CD14-positive monocyte (primary cell): ENCODE measurements at regions not wholly inside any gene's neighbourhood (a gene's known extent, or its start where the extent isn't known, plus 50 kb on each side); places are given as distances from the start of the nearest gene placed in this dataset.

Experiments used
- DNase-seq, 3 donors: peaks; one replicate each; pipeline ENCODE4 v3.0.0-alpha.2; 2011 to 2022
- H2AFZ ChIP-seq: 2 replicates; pipeline ENCODE4 v1.6.0; 2012; ENCODE audit warnings: mild to moderate bottlenecking, low read depth, low read length, inconsistent platforms; ENCODE audit not compliant: insufficient read depth, poor library complexity, severe bottlenecking
- H3K27ac ChIP-seq, 2 donors: 1 replicate in 1 of 2; 2 replicates in 1 of 2; pipeline ENCODE4 v1.5.1; 2012 to 2013; ENCODE audit warnings: low read length in 2 of 2, control low read depth in 1 of 2, inconsistent platforms in 1 of 2, low read depth in 1 of 2, mild to moderate bottlenecking in 1 of 2
- H3K27me3 ChIP-seq, 2 donors: one replicate each; pipeline versions ENCODE4 v1.6.0 to v1.6.1; 2011 to 2013; ENCODE audit warnings: low read length in 2 of 2; ENCODE audit not compliant: control insufficient read depth in 2 of 2, insufficient read depth in 2 of 2
- H3K36me3 ChIP-seq, 2 donors: replicated peaks in 1 of 2; 1 replicate in 1 of 2; 2 replicates in 1 of 2; pipeline versions ENCODE4 v1.5.1 to v1.6.1; 2012 to 2013; ENCODE audit warnings: low read length in 2 of 2, control low read depth in 1 of 2, inconsistent platforms in 1 of 2, mild to moderate bottlenecking in 1 of 2; ENCODE audit not compliant: insufficient read depth in 2 of 2, control insufficient read depth in 1 of 2
- H3K4me1 ChIP-seq, 2 donors: 1 replicate in 1 of 2; 2 replicates in 1 of 2; pipeline versions ENCODE4 v1.5.1 to v1.6.1; 2012 to 2013; ENCODE audit warnings: low read length in 2 of 2, control low read depth in 1 of 2, inconsistent platforms in 1 of 2, mild to moderate bottlenecking in 1 of 2, moderate library complexity in 1 of 2; ENCODE audit not compliant: insufficient read depth in 2 of 2, control insufficient read depth in 1 of 2
- H3K4me2 ChIP-seq: replicated peaks from 2 replicates; pipeline ENCODE3; 2012; ENCODE audit warnings: low read length, moderate library complexity, mild to moderate bottlenecking; ENCODE audit not compliant: poor library complexity, severe bottlenecking; ENCODE audit errors: extremely low read depth
- H3K4me3 ChIP-seq, 3 experiments: fragments of 200-600 bp in 1 of 3; sonication (generic) in 1 of 3; replicated peaks in 1 of 3; 1 replicate in 2 of 3; 2 replicates in 1 of 3; pipeline ENCODE4 v1.5.1; 2011 to 2013; ENCODE audit warnings: low read length in 3 of 3, mild to moderate bottlenecking in 3 of 3, control low read depth in 2 of 3, low read depth in 2 of 3, inconsistent platforms in 1 of 3, moderate library complexity in 1 of 3
- H3K79me2 ChIP-seq: 2 replicates; pipeline ENCODE4 v1.6.0; 2012; ENCODE audit warnings: mild to moderate bottlenecking, control low read depth, inconsistent platforms, low read length, moderate library complexity; ENCODE audit not compliant: insufficient read depth
- H3K9ac ChIP-seq: 2 replicates; pipeline ENCODE4 v1.6.0; 2017; ENCODE audit warnings: low read length, mild to moderate bottlenecking; ENCODE audit not compliant: insufficient read depth, poor library complexity, severe bottlenecking
- H3K9me3 ChIP-seq, 2 donors: replicated peaks in 1 of 2; 1 replicate in 1 of 2; 2 replicates in 1 of 2; pipeline versions ENCODE4 v1.5.1 to v1.6.1; 2012 to 2013; ENCODE audit warnings: low read length in 2 of 2, control low read depth in 1 of 2; ENCODE audit not compliant: control insufficient read depth in 1 of 2, insufficient read depth in 1 of 2
- H4K20me1 ChIP-seq: 2 replicates; pipeline ENCODE4 v1.6.0; 2012; ENCODE audit warnings: mild to moderate bottlenecking, low read length, control low read depth, moderate library complexity; ENCODE audit not compliant: insufficient read depth
- H3K27ac Mint-ChIP-seq, 7 donors: one replicate each; pipeline ENCODE4 v1.8.0; 2020; ENCODE audit warnings: mild to moderate bottlenecking in 7 of 7, mixed read lengths in 7 of 7, moderate library complexity in 6 of 7, inconsistent platforms in 2 of 7
- H3K27me3 Mint-ChIP-seq, 3 donors: one replicate each; pipeline ENCODE4 v1.8.0; 2021 to 2022; ENCODE audit warnings: low read depth in 3 of 3, mild to moderate bottlenecking in 3 of 3, mixed read lengths in 3 of 3, moderate library complexity in 3 of 3, inconsistent platforms in 1 of 3
- H3K36me3 Mint-ChIP-seq, 2 donors: one replicate each; pipeline ENCODE4 v1.8.0; 2020; ENCODE audit warnings: mixed read lengths in 2 of 2, inconsistent platforms in 1 of 2, mild to moderate bottlenecking in 1 of 2
- H3K4me1 Mint-ChIP-seq: one replicate; pipeline ENCODE4 v1.8.0; 2020; ENCODE audit warnings: mild to moderate bottlenecking, mixed read lengths
- H3K4me3 Mint-ChIP-seq, 2 donors: one replicate each; pipeline ENCODE4 v1.8.0; 2020; ENCODE audit warnings: mild to moderate bottlenecking in 2 of 2, mixed read lengths in 2 of 2, moderate library complexity in 1 of 2
- H3K9me3 Mint-ChIP-seq, 7 donors: one replicate each; pipeline ENCODE4 v1.8.0; 2020 to 2022; ENCODE audit warnings: mixed read lengths in 7 of 7, mild to moderate bottlenecking in 6 of 7, moderate library complexity in 6 of 7, inconsistent platforms in 2 of 7
- WGBS: methylation state at CpG from one replicate; pipeline ENCODE4 v1.1.5; 2013; ENCODE audit warnings: missing lambda C conversion rate; ENCODE audit not compliant: insufficient coverage; 5-methylcytosine and 5-hydroxymethylcytosine counted together
- intact Hi-C, 2 donors: fragments of 100-400 bp; cut with micrococcal nuclease; formaldehyde crosslinking; loops; one replicate each; pipeline versions ENCODE4 v1.15.0 to v1.15.1; 2023
- TF ChIP-seq, protein P1 (sequence below): fragments of 200-600 bp; IDR thresholded peaks from one replicate; pipeline ENCODE4 v1.8.0; 2022; ENCODE audit warnings: antibody characterized with exemption, mild to moderate bottlenecking

DNA sequence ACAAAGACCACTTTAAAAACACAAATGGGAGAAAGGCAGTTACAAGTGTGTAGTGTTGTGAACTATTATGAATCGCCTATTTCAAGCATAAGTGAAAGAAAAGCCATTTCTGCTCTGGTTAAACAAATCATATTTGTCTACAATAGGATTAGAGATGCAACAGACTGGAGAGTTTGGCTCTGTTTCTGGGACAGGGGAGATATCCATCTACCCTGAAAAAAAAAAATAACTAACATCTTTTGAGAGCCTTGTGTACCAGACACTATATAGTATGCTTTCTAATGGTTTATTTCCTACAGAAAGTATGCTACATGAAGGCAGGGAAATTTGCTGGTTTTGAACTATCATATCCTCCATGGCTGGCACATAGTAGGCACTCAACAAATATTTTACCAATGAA, 106.7 kb upstream of the FHIT start:
- H3K9ac ChIP-seq = no peak overlapping the region

DNA sequence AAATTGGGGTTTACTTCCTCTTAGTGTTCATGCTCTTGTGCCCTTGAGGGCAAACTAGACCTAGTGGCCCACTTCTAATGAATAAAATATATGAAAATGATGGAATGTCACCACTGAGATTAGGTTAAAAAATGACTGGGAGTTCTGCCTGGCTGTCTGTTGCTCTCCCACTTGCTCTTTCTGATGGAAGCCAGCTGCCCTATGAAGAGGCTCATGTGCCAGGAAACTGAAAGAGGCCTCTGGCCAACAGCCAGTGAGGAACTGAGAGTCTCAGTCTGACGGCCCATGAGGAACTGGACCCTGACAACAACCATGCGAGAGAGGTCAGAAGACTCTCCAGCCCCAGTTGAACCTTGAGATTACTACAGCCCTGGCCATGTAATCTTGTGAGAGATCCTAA, 107.1 kb upstream of the FHIT start:
- Histone ChIP-seq H3K36me3 (no peaks in the 10 kb centered on the region), H3K27ac (peak overlapping the region in 1 of 2 donors; percentile 50), H3K4me2 (no peak overlapping the region), H3K4me1 (peaks cover 0 to 11% of the 10 kb centered on the region in 2 donors), H4K20me1 (no peaks in the 10 kb centered on the region), H3K27me3 (no peaks in the 10 kb centered on the region), H3K4me3 (no peak overlapping the region), H2AFZ (peak overlapping the region; percentile 44), H3K79me2 (no peaks in the 10 kb centered on the region), H3K9me3 (no peaks in the 10 kb centered on the region), H3K9ac (no peak overlapping the region)
- TF ChIP-seq, protein P1, sequence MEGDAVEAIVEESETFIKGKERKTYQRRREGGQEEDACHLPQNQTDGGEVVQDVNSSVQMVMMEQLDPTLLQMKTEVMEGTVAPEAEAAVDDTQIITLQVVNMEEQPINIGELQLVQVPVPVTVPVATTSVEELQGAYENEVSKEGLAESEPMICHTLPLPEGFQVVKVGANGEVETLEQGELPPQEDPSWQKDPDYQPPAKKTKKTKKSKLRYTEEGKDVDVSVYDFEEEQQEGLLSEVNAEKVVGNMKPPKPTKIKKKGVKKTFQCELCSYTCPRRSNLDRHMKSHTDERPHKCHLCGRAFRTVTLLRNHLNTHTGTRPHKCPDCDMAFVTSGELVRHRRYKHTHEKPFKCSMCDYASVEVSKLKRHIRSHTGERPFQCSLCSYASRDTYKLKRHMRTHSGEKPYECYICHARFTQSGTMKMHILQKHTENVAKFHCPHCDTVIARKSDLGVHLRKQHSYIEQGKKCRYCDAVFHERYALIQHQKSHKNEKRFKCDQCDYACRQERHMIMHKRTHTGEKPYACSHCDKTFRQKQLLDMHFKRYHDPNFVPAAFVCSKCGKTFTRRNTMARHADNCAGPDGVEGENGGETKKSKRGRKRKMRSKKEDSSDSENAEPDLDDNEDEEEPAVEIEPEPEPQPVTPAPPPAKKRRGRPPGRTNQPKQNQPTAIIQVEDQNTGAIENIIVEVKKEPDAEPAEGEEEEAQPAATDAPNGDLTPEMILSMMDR = no peak
- Mint-ChIP-seq H3K4me1 (peaks cover 18% of the 10 kb centered on the region), H3K27me3 (peaks cover 0 to 1% (median 0%) of the 10 kb centered on the region in 3 donors), H3K36me3 (no peaks in the 10 kb centered on the region), H3K27ac (peak overlapping the region; percentile 26 to 89 (median 42)), H3K9me3 (peaks cover 0 to 5% (median 0%) of the 10 kb centered on the region in 7 donors), H3K4me3 (no peak overlapping the region)
- 0% methylated on average over 2 of the region's 2 CpGs for WGBS
- peak; percentile 51 to 67 (median 62) for DNase-seq
- intact Hi-C loops = no loop called here

More for the DNA sequence above, 106.7 kb upstream of the FHIT start:
- Mint-ChIP-seq H3K4me3 (no peak overlapping the region), H3K27me3 (peaks cover 0 to 1% (median 0%) of the 10 kb centered on the region in 3 donors), H3K27ac (peak overlapping the region in 1 of 7 donors; percentile 28), H3K4me1 (peaks cover 18% of the 10 kb centered on the region), H3K36me3 (no peaks in the 10 kb centered on the region), H3K9me3 (peaks cover 0 to 3% (median 0%) of the 10 kb centered on the region in 7 donors)
- intact Hi-C loops = no loop called here
- Histone ChIP-seq H3K79me2 (no peaks in the 10 kb centered on the region), H3K36me3 (no peaks in the 10 kb centered on the region), H3K27me3 (no peaks in the 10 kb centered on the region), H2AFZ (no peak overlapping the region), H3K27ac (peak overlapping the region in 1 of 2 donors; percentile 50), H3K9me3 (no peaks in the 10 kb centered on the region), H3K4me2 (no peak overlapping the region), H3K4me1 (peaks cover 0 to 11% of the 10 kb centered on the region in 2 donors), H4K20me1 (no peaks in the 10 kb centered on the region), H3K4me3 (no peak overlapping the region)
- TF ChIP-seq, protein P1 = no peak
- no CpG with 5 or more reads among the region's 1 CpG for WGBS
- no peak for DNase-seq
